ENCODE measurements at regions not wholly inside any gene's neighbourhood (a gene's known extent, or its start where the extent isn't known, plus 50 kb on each side); places are given as distances from the start of the nearest gene placed in this dataset.

- TF ChIP-seq CTCF (IDR thresholded peaks at IDR 0.05; ENCODE audit: low read depth, low read length, missing input control): no peak
- no peak for TF ChIP-seq HNF4A (conservative IDR thresholded peaks at IDR 0.05)
These were observed 57.5 kb upstream of the LYVE1 start (continued) for GRCh38 chr11:10625982-10626311.

- TF ChIP-seq JUND (IDR thresholded peaks at IDR 0.05): no peak
- TF ChIP-seq EGR1 (IDR thresholded peaks at IDR 0.05; ENCODE audit: low read depth in 2 of 2): no peak
- no peak for TF ChIP-seq CTCF (IDR thresholded peaks at IDR 0.05; ENCODE audit: low read depth, low read length, missing input control)
- TF ChIP-seq RAD21 (IDR thresholded peaks at IDR 0.05): no peak
- no peak for TF ChIP-seq NR2F2 (IDR thresholded peaks at IDR 0.05)
- TF ChIP-seq GABPA (IDR thresholded peaks at IDR 0.05 in 1 of 2, conservative IDR thresholded peaks at IDR 0.05 in 1 of 2): no peak
- no peak for TF ChIP-seq HNF4A (conservative IDR thresholded peaks at IDR 0.05)
- Histone ChIP-seq H3K36me3 (ENCODE audit: control insufficient read depth in 4 of 4, insufficient read depth in 3 of 4, low read depth in 1 of 4, low read length in 3 of 4) (no peaks in the 10 kb centered on the region), H3K27ac (ENCODE audit: low read depth in 1 of 2, low read length in 2 of 2) (no peak overlapping the region), H3K27me3 (ENCODE audit: control insufficient read depth in 4 of 4, insufficient read depth in 4 of 4, low read length in 3 of 4) (no peaks in the 10 kb centered on the region), H3K9ac (ENCODE audit: low read depth in 1 of 2, low read length in 2 of 2) (no peak overlapping the region), H3K4me3 (ENCODE audit: low read depth in 1 of 3, low read length in 3 of 3) (no peak overlapping the region), H3K9me3 (ENCODE audit: control insufficient read depth in 4 of 4, low read length in 3 of 4) (no peaks in the 10 kb centered on the region), H3K4me1 (ENCODE audit: control insufficient read depth in 4 of 4, insufficient read depth in 4 of 4, low read length in 3 of 4) (peaks cover 0 to 5% (median 2%) of the 10 kb centered on the region in 4 donors)
- 91% methylated on average over 6 of the region's 6 CpGs for WGBS
- DNase-seq (ENCODE audit: low spot score): no peak
These were observed 57.0 kb upstream of the LYVE1 start for GRCh38 chr11:10625281-10625981.

GRCh38 chr11:10623797-10624761 lies 55.6 kb upstream of the LYVE1 start:
- H3K9ac ChIP-seq (ENCODE audit: low read depth in 1 of 2, low read length in 2 of 2): no peak overlapping the region
- H3K36me3 ChIP-seq (ENCODE audit: control insufficient read depth in 4 of 4, insufficient read depth in 3 of 4, low read depth in 1 of 4, low read length in 3 of 4): no peaks in the 10 kb centered on the region
- DNase-seq (ENCODE audit: low spot score): no peak
- H3K9me3 ChIP-seq (ENCODE audit: control insufficient read depth in 4 of 4, low read length in 3 of 4): no peaks in the 10 kb centered on the region
- H3K4me3 ChIP-seq (ENCODE audit: low read depth in 1 of 3, low read length in 3 of 3): no peak overlapping the region
- peaks cover 0 to 5% (median 2%) of the 10 kb centered on the region in 4 donors for H3K4me1 ChIP-seq (ENCODE audit: control insufficient read depth in 4 of 4, insufficient read depth in 4 of 4, low read length in 3 of 4)
- 82% methylated on average over 11 of the region's 11 CpGs for WGBS
- peak overlapping the region in 1 of 2 donors; percentile 43 for H3K27ac ChIP-seq (ENCODE audit: low read depth in 1 of 2, low read length in 2 of 2)
- no peaks in the 10 kb centered on the region for H3K27me3 ChIP-seq (ENCODE audit: control insufficient read depth in 4 of 4, insufficient read depth in 4 of 4, low read length in 3 of 4)
- TF ChIP-seq CTCF (IDR thresholded peaks at IDR 0.05; ENCODE audit: low read depth, low read length, missing input control) (peak; percentile 19), FOXA2 (IDR thresholded peaks at IDR 0.05) (no peak), RAD21 (IDR thresholded peaks at IDR 0.05) (peak; percentile 45 to 71)

Data from liver (tissue), 8 donors.